Prostate gland (tissue), 2 donors: ENCODE measurements at regions not wholly inside any gene's neighbourhood (a gene's known extent, or its start where the extent isn't known, plus 50 kb on each side); places are given as distances from the start of the nearest gene placed in this dataset.

Experiments used
- DNase-seq: peaks from one replicate; pipeline ENCODE4 v3.0.0-alpha.2; 2019; ENCODE audit warnings: low spot score
- H3K27ac ChIP-seq, 2 donors: fragments of 200-600 bp; sonication (generic); 2 replicates each; pipeline ENCODE4 v1.5.1; 2017 to 2019
- H3K27me3 ChIP-seq: fragments of 200-600 bp; sonication (generic); replicated peaks from 2 replicates; pipeline ENCODE4 v1.5.1; 2019; ENCODE audit not compliant: insufficient read depth
- H3K36me3 ChIP-seq, 2 donors: fragments of 200-600 bp; sonication (generic); 1 replicate in 1 of 2; 2 replicates in 1 of 2; pipeline versions ENCODE4 v1.5.1 to v1.8.1; 2017 to 2019
- H3K4me1 ChIP-seq: fragments of 200-600 bp; sonication (generic); replicated peaks from 2 replicates; pipeline ENCODE4 v1.5.1; 2019
- H3K4me3 ChIP-seq, 2 donors: fragments of 200-600 bp; sonication (generic); 2 replicates each; pipeline ENCODE4 v1.5.1; 2017 to 2019
- H3K9me3 ChIP-seq: fragments of 200-600 bp; sonication (generic); 2 replicates; pipeline ENCODE4 v1.5.1; 2017
- POLR2A ChIP-seq: fragments of 450-650 bp; IDR thresholded peaks from one replicate; pipeline ENCODE4 v1.6.1; 2016; ENCODE audit warnings: antibody characterized with exemption, mild to moderate bottlenecking
- POLR2AphosphoS5 ChIP-seq: sonication (generic); formaldehyde crosslinking; IDR thresholded peaks from one replicate; pipeline ENCODE4 v1.6.1; 2017; ENCODE audit warnings: antibody characterized with exemption
- whole genome bisulfite sequencing: methylation state at CpG from one replicate; pipeline ENCODE4 v1.1.5; 2018; 5-methylcytosine and 5-hydroxymethylcytosine counted together
- intact Hi-C: fragments of 100-400 bp; cut with DNase I; formaldehyde crosslinking; loops from one replicate; pipeline ENCODE4 v1.14.2; 2022
- TF ChIP-seq, protein P1 (sequence below), 4 experiments: fragments of 200-600 bp in 2 of 4; fragments of 450-650 bp in 2 of 4; sonication (generic) in 2 of 4; IDR thresholded peaks; 1 replicate in 3 of 4; 2 replicates in 1 of 4; pipeline ENCODE4 v1.5.1; 2016 to 2019; ENCODE audit warnings: antibody characterized with exemption in 4 of 4, mild to moderate bottlenecking in 2 of 4, moderate library complexity in 2 of 4

DNA sequence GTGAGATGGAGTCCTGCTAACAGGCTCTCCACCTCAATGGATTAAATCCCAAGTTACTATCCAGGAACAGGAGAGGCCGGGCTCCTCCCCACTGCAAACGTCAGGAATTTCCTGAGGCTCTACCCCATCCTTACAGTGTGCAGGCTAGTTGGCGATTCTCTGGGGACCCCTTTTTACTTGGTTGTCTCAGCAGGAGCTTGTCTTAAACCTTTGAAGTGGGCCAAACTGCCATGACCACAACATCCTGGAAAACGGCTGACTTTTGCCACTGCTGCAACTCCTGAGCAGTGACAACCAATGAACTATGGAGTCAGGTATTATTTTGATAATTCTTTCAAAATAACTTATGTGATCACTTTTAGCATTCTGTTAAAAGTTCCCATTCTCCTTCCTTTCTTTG lies 440.9 kb upstream of the CCDC54 start:
- 55% methylated on average over 4 of the region's 4 CpGs for WGBS
- no peak overlapping the region for H3K4me3 ChIP-seq

DNA sequence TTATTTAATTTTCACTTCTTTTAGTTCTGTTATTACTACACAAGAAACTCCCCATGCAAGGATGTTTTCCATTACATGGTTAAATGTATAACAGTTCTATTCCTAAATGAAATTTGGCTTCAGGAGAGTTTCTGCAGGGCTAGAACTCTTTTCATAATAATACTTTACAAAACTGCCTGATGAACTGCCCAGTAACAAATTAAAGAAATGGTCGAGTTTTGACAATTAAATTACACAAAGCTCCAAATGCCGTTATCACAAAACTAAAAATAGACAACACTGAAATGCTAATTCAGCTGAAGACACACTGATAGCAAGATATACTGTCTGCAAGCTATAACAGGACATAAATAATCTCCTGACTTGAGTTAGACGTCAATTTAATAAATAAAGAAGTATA lies 435.2 kb upstream of the CCDC54 start:
- intact Hi-C loops: no loop called here
- Histone ChIP-seq H3K4me1 (no peaks in the 10 kb centered on the region), H3K36me3 (no peaks in the 10 kb centered on the region), H3K4me3 (no peak overlapping the region), H3K9me3 (no peaks in the 10 kb centered on the region), H3K27me3 (no peaks in the 10 kb centered on the region), H3K27ac (no peak overlapping the region)
- TF ChIP-seq POLR2A (no peak), POLR2AphosphoS5 (no peak)
- TF ChIP-seq, protein P1, sequence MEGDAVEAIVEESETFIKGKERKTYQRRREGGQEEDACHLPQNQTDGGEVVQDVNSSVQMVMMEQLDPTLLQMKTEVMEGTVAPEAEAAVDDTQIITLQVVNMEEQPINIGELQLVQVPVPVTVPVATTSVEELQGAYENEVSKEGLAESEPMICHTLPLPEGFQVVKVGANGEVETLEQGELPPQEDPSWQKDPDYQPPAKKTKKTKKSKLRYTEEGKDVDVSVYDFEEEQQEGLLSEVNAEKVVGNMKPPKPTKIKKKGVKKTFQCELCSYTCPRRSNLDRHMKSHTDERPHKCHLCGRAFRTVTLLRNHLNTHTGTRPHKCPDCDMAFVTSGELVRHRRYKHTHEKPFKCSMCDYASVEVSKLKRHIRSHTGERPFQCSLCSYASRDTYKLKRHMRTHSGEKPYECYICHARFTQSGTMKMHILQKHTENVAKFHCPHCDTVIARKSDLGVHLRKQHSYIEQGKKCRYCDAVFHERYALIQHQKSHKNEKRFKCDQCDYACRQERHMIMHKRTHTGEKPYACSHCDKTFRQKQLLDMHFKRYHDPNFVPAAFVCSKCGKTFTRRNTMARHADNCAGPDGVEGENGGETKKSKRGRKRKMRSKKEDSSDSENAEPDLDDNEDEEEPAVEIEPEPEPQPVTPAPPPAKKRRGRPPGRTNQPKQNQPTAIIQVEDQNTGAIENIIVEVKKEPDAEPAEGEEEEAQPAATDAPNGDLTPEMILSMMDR (IDR thresholded peaks at IDR 0.05): no peak
- whole genome bisulfite sequencing: 23% methylated on average over 3 of the region's 3 CpGs
- no peak for DNase-seq

More for the DNA sequence above, 440.9 kb upstream of the CCDC54 start:
- Histone ChIP-seq H3K36me3 (no peaks in the 10 kb centered on the region), H3K4me1 (no peaks in the 10 kb centered on the region), H3K27ac (no peak overlapping the region), H3K9me3 (no peaks in the 10 kb centered on the region), H3K27me3 (no peaks in the 10 kb centered on the region)
- TF ChIP-seq POLR2AphosphoS5: no peak
- TF ChIP-seq, protein P1 (IDR thresholded peaks at IDR 0.05): no peak
- TF ChIP-seq POLR2A: no peak
- intact Hi-C loops: no loop called here
- no peak for DNase-seq

DNA sequence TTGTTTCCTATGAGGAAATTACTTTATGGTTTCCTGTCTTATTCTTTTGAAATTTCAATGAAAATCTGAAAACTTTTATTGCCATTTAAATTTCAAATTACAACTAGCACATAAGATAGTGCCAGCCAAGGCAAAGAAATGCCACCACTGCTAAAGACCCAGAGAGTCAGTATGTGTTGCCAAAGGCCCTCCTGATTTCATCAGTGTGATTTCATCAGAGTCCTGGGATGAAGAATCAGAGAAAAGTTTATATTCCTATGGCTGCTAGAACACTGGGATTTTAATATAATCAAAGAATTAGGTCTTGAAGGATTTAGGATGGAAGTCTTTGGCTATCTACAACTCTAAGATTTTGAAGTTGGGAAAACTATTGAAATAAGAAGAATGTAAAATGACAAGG lies 434.2 kb upstream of the CCDC54 start:
- Histone ChIP-seq H3K27me3 (no peaks in the 10 kb centered on the region), H3K4me1 (no peaks in the 10 kb centered on the region), H3K27ac (no peak overlapping the region), H3K4me3 (no peak overlapping the region), H3K36me3 (no peaks in the 10 kb centered on the region), H3K9me3 (no peaks in the 10 kb centered on the region)
- TF ChIP-seq, protein P1 (IDR thresholded peaks at IDR 0.05): no peak
- TF ChIP-seq POLR2A: no peak
- no peak for TF ChIP-seq POLR2AphosphoS5
- intact Hi-C loops: no loop called here
- no peak for DNase-seq

DNA sequence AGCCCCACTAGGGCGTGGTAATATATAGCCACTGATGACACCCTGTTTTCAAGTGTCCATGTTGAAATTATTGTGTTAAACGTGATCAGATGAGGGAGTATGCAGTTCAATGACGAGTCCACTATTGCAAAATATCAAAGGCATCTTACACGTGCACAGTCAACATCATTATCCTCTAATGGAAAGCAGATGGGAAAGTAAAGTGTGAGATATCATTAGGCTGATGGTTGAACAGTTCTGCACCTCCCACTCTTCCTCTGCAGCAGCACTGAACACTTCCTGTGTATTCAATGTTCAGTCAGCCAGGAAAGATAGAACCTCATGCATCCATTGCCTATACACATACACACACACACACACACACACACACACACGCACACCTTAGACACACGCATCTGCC lies 431.8 kb upstream of the CCDC54 start:
- no peaks in the 10 kb centered on the region for H3K4me1 ChIP-seq
- WGBS: 85% methylated on average over 6 of the region's 6 CpGs
- no peaks in the 10 kb centered on the region for H3K36me3 ChIP-seq
- H3K9me3 ChIP-seq: no peaks in the 10 kb centered on the region
- DNase-seq: no peak
- H3K27ac ChIP-seq: no peak overlapping the region
- no peak overlapping the region for H3K4me3 ChIP-seq
- H3K27me3 ChIP-seq: no peaks in the 10 kb centered on the region
- intact Hi-C loops: no loop called here
- TF ChIP-seq POLR2AphosphoS5: no peak

DNA sequence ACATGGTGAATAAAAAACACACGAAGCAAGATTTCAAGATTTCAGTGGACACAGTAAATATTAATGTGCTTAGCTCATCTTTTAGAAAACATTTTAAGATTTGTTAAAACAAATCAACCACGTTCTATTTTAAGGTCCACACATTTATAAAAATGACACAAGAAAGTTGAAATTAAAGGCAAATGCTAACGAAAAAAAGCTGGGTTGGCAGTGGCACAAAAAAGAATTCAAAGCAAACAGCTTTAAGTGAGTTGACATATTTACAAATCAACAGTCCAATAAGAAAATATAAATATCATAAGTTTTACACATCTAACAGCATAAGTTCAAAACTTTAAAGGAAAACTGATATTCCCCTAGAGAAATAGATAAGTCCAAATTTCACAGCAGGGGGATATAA lies 430.4 kb upstream of the CCDC54 start:
- no peaks in the 10 kb centered on the region for H3K9me3 ChIP-seq
- intact Hi-C loops: no loop called here
- no peak overlapping the region for H3K4me3 ChIP-seq
- DNase-seq: no peak
- no peaks in the 10 kb centered on the region for H3K36me3 ChIP-seq
- TF ChIP-seq POLR2A (no peak), POLR2AphosphoS5 (no peak)
- TF ChIP-seq, protein P1 (IDR thresholded peaks at IDR 0.05): no peak
- 48% methylated on average over 3 of the region's 3 CpGs for WGBS
- H3K27me3 ChIP-seq: no peaks in the 10 kb centered on the region
- H3K27ac ChIP-seq: no peak overlapping the region
- no peaks in the 10 kb centered on the region for H3K4me1 ChIP-seq
